ENCODE measurements at regions not wholly inside any gene's neighbourhood (a gene's known extent, or its start where the extent isn't known, plus 50 kb on each side); places are given as distances from the start of the nearest gene placed in this dataset.

DNA sequence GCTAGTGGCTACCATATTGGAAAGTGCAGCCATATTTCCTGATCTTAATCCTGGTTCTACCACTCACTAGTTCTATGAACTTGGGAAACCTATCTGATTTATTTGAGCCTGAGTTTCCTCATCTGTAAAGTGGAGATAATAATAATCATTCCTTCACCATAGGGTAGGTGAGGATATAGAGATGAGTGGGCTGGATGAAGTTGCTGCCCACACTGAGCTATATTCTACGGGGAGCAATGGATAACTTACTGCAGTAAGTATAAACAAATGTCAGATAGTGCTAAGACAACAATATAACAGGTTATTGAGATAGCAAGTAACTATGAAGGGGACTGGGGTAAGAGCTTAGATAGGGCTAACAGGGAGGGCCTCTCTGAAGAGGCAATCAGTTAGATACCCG lies 251.5 kb upstream of the ADAMTS9 start:
- TF ChIP-seq ZNF274 (IDR thresholded peaks at IDR 0.05; ENCODE audit: low read depth, low read length) (no peak), EZH2phosphoT487 (IDR thresholded peaks at IDR 0.05; ENCODE audit: borderline replicate concordance) (no peak), SIN3A (IDR thresholded peaks at IDR 0.05; ENCODE audit: low read depth) (no peak), CEBPB (IDR thresholded peaks at IDR 0.05; ENCODE audit: low read depth) (no peak), SP1 (IDR thresholded peaks at IDR 0.05; ENCODE audit: low read depth) (no peak), CBX3 (IDR thresholded peaks at IDR 0.05; ENCODE audit: low read depth) (no peak), ZFX (IDR thresholded peaks at IDR 0.05) (no peak), FOSL1 (IDR thresholded peaks at IDR 0.05; ENCODE audit: low read depth) (no peak), YY1 (IDR thresholded peaks at IDR 0.05; ENCODE audit: extremely low read depth, insufficient replicate concordance, low read depth, low read length) (no peak), EZH2 (IDR thresholded peaks at IDR 0.05) (no peak)
- TF ChIP-seq, protein P1, sequence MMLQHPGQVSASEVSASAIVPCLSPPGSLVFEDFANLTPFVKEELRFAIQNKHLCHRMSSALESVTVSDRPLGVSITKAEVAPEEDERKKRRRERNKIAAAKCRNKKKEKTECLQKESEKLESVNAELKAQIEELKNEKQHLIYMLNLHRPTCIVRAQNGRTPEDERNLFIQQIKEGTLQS (IDR thresholded peaks at IDR 0.05): no peak
- TF ChIP-seq, protein P2, sequence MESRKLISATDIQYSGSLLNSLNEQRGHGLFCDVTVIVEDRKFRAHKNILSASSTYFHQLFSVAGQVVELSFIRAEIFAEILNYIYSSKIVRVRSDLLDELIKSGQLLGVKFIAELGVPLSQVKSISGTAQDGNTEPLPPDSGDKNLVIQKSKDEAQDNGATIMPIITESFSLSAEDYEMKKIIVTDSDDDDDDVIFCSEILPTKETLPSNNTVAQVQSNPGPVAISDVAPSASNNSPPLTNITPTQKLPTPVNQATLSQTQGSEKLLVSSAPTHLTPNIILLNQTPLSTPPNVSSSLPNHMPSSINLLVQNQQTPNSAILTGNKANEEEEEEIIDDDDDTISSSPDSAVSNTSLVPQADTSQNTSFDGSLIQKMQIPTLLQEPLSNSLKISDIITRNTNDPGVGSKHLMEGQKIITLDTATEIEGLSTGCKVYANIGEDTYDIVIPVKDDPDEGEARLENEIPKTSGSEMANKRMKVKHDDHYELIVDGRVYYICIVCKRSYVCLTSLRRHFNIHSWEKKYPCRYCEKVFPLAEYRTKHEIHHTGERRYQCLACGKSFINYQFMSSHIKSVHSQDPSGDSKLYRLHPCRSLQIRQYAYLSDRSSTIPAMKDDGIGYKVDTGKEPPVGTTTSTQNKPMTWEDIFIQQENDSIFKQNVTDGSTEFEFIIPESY (IDR thresholded peaks at IDR 0.05; ENCODE audit: extremely low read depth, insufficient replicate concordance, low read length): no peak
- TF ChIP-seq, protein P3, sequence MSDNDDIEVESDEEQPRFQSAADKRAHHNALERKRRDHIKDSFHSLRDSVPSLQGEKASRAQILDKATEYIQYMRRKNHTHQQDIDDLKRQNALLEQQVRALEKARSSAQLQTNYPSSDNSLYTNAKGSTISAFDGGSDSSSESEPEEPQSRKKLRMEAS (IDR thresholded peaks at IDR 0.05): no peak
- TF ChIP-seq, protein P4, sequence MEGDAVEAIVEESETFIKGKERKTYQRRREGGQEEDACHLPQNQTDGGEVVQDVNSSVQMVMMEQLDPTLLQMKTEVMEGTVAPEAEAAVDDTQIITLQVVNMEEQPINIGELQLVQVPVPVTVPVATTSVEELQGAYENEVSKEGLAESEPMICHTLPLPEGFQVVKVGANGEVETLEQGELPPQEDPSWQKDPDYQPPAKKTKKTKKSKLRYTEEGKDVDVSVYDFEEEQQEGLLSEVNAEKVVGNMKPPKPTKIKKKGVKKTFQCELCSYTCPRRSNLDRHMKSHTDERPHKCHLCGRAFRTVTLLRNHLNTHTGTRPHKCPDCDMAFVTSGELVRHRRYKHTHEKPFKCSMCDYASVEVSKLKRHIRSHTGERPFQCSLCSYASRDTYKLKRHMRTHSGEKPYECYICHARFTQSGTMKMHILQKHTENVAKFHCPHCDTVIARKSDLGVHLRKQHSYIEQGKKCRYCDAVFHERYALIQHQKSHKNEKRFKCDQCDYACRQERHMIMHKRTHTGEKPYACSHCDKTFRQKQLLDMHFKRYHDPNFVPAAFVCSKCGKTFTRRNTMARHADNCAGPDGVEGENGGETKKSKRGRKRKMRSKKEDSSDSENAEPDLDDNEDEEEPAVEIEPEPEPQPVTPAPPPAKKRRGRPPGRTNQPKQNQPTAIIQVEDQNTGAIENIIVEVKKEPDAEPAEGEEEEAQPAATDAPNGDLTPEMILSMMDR (IDR thresholded peaks at IDR 0.05 in 2 of 3, conservative IDR thresholded peaks at IDR 0.05 in 1 of 3; ENCODE audit: borderline replicate concordance in 1 of 3, insufficient read depth in 1 of 3, low read depth in 2 of 3, low read length in 2 of 3): no peak
- TF ChIP-seq, protein P5, sequence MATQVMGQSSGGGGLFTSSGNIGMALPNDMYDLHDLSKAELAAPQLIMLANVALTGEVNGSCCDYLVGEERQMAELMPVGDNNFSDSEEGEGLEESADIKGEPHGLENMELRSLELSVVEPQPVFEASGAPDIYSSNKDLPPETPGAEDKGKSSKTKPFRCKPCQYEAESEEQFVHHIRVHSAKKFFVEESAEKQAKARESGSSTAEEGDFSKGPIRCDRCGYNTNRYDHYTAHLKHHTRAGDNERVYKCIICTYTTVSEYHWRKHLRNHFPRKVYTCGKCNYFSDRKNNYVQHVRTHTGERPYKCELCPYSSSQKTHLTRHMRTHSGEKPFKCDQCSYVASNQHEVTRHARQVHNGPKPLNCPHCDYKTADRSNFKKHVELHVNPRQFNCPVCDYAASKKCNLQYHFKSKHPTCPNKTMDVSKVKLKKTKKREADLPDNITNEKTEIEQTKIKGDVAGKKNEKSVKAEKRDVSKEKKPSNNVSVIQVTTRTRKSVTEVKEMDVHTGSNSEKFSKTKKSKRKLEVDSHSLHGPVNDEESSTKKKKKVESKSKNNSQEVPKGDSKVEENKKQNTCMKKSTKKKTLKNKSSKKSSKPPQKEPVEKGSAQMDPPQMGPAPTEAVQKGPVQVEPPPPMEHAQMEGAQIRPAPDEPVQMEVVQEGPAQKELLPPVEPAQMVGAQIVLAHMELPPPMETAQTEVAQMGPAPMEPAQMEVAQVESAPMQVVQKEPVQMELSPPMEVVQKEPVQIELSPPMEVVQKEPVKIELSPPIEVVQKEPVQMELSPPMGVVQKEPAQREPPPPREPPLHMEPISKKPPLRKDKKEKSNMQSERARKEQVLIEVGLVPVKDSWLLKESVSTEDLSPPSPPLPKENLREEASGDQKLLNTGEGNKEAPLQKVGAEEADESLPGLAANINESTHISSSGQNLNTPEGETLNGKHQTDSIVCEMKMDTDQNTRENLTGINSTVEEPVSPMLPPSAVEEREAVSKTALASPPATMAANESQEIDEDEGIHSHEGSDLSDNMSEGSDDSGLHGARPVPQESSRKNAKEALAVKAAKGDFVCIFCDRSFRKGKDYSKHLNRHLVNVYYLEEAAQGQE (IDR thresholded peaks at IDR 0.05; ENCODE audit: low read depth): no peak
- no peak overlapping the region for H3K27ac ChIP-seq (ENCODE audit: low read depth, low read length)
- H3K27me3 ChIP-seq (ENCODE audit: insufficient read depth, low read length): peaks cover 11% of the 10 kb centered on the region
- RAD21 ChIA-PET (ENCODE audit: low non-redundant PET in 1 of 2, low total read pairs in 2 of 2, uncharacterized antibody in 2 of 2, unreplicated experiment in 2 of 2): no interaction called here
- H2AFZ ChIP-seq (ENCODE audit: low read depth, low read length, poor library complexity, severe bottlenecking): no peak overlapping the region
- ATAC-seq: no peak
- POLR2A ChIA-PET: no interaction called here
- no peak overlapping the region for H3K4me3 ChIP-seq (replicated peaks in 1 of 2; ENCODE audit: low read depth in 1 of 2, low read length in 2 of 2)
- H3K4me1 ChIP-seq (ENCODE audit: control insufficient read depth in 1 of 2, insufficient read depth in 2 of 2, low read length in 2 of 2): no peaks in the 10 kb centered on the region
- no peak overlapping the region for H3K4me2 ChIP-seq (ENCODE audit: low read length)
- no peaks in the 10 kb centered on the region for H3K79me2 ChIP-seq (ENCODE audit: insufficient read depth, low read length)
- H3K36me3 ChIP-seq (ENCODE audit: control insufficient read depth in 1 of 2, insufficient read depth in 2 of 2, low read length in 2 of 2): no peaks in the 10 kb centered on the region
- no TSS peak for BruUV-seq (replicated peaks)
- no peaks in the 10 kb centered on the region for H3K9me2 ChIP-seq (ENCODE audit: insufficient read depth)
- H4K20me1 ChIP-seq (ENCODE audit: insufficient read depth): no peaks in the 10 kb centered on the region
- intact Hi-C loops (cut with micrococcal nuclease): no loop called here
- CTCF ChIA-PET: no interaction called here
- no peak for DNase-seq (ENCODE audit: low read depth, low spot score)
- H3K9ac ChIP-seq (ENCODE audit: low read length): no peak overlapping the region
- no peaks in the 10 kb centered on the region for H3K9me3 ChIP-seq (ENCODE audit: control insufficient read depth in 1 of 2, insufficient read depth in 1 of 2, low read depth in 1 of 2, low read length in 2 of 2)
